K562 (cell line): ENCODE measurements at regions not wholly inside any gene's neighbourhood (a gene's known extent, or its start where the extent isn't known, plus 50 kb on each side); places are given as distances from the start of the nearest gene placed in this dataset.

Source experiments
- ATAC-seq: fragments of 200-7000 bp; cut with Tn5 transposase; 3 replicates; pipeline ENCODE4 v1.9.1; 2020; ENCODE audit warnings: moderate library complexity
- BruUV-seq: library from RNA; stranded (reverse); fragments of 400-500 nt; replicated peaks from 2 replicates; lab custom pipeline; 2021; lab: Mats Ljungman, UMichigan
- CTCF ChIA-PET: fragments of 300-600 bp; formaldehyde crosslinking; extraction: SDS; loops from one replicate; lab custom pipeline; 2021; ENCODE audit warnings: low intra/inter-chr PET ratio; lab: Yijun Ruan, JAX
- POLR2A ChIA-PET: fragments of 300-600, 350-650 bp; sonication (Branson Sonifier 250); formaldehyde crosslinking; extraction: SDS; loops from one replicate; lab custom pipeline; 2021; ENCODE audit warnings: antibody characterized with exemption, inconsistent platforms; lab: Yijun Ruan, JAX
- DNase-seq, 4 experiments: peaks; one replicate each; pipeline versions ENCODE4 v3.0.0 to v3.0.0-alpha.2; 2011 to 2018; ENCODE audit warnings: low spot score in 3 of 4, mixed read lengths in 3 of 4; ENCODE audit errors: extremely low read depth in 1 of 4
- FAIRE-seq: peaks from 2 replicates; lab custom pipeline; 2011; peaks lifted over from hg19 to GRCh38; lab: Jason Lieb, UNC
- H2AFZ ChIP-seq: 2 replicates; pipeline ENCODE4 v1.6.0; 2011; ENCODE audit warnings: low read depth, low read length, control low read depth, inconsistent platforms
- H3K27ac ChIP-seq: fragments of 200-600 bp; 3 replicates; pipeline ENCODE4 v1.8.0; 2011; ENCODE audit warnings: low read depth, mild to moderate bottlenecking, control low read depth, inconsistent platforms, low read length, moderate library complexity, mixed read lengths; ENCODE audit errors: extremely low read depth
- H3K27me3 ChIP-seq, 2 experiments: fragments of 300-600 bp in 1 of 2; 2 replicates in 1 of 2; 3 replicates in 1 of 2; pipeline versions ENCODE4 v1.6.0 to v1.8.0; 2011; ENCODE audit warnings: inconsistent platforms in 2 of 2, low read length in 2 of 2, mild to moderate bottlenecking in 1 of 2, mixed read lengths in 1 of 2, moderate library complexity in 1 of 2; ENCODE audit not compliant: control insufficient read depth in 2 of 2, insufficient read depth in 2 of 2
- H3K36me3 ChIP-seq: fragments of 300-600 bp; 3 replicates; pipeline ENCODE4 v1.8.0; 2011; ENCODE audit warnings: mild to moderate bottlenecking, low read length, inconsistent platforms; ENCODE audit not compliant: control insufficient read depth, insufficient read depth
- H3K4me1 ChIP-seq, 2 experiments: fragments of 200-600 bp in 1 of 2; replicated peaks in 1 of 2; 2 replicates in 1 of 2; 3 replicates in 1 of 2; pipeline versions ENCODE4 v1.5.1 to v1.8.0; 2011; ENCODE audit warnings: inconsistent platforms in 2 of 2, low read length in 2 of 2, mild to moderate bottlenecking in 1 of 2, mixed read lengths in 1 of 2, moderate library complexity in 1 of 2; ENCODE audit not compliant: control insufficient read depth in 2 of 2, insufficient read depth in 2 of 2
- H3K4me2 ChIP-seq: 2 replicates; pipeline ENCODE4 v1.6.1; 2011; ENCODE audit warnings: low read length, control low read depth, inconsistent platforms, mixed read lengths; ENCODE audit not compliant: insufficient read depth
- H3K4me3 ChIP-seq: fragments of 200-600 bp; sonication (generic), shearing (Covaris generic); 2 replicates; pipeline ENCODE4 v1.5.1; 2016; ENCODE audit warnings: control low read depth, inconsistent platforms
- H3K79me2 ChIP-seq: fragments of 200-600 bp; 3 replicates; pipeline ENCODE4 v1.8.0; 2011; ENCODE audit warnings: low read length, inconsistent platforms; ENCODE audit not compliant: control insufficient read depth, insufficient read depth
- H3K9ac ChIP-seq, 2 experiments: 2 replicates each; pipeline versions ENCODE4 v1.6.0 to v1.6.1; 2011; ENCODE audit warnings: low read depth in 2 of 2, low read length in 2 of 2, control low read depth in 1 of 2, inconsistent platforms in 1 of 2, mild to moderate bottlenecking in 1 of 2, mixed read lengths in 1 of 2; ENCODE audit not compliant: insufficient read depth in 1 of 2
- H3K9me1 ChIP-seq: one replicate; pipeline ENCODE4 v1.6.0; 2011; ENCODE audit warnings: inconsistent platforms, mild to moderate bottlenecking, low read length, moderate library complexity; ENCODE audit not compliant: control insufficient read depth, insufficient read depth
- H3K9me3 ChIP-seq: replicated peaks from 2 replicates; pipeline ENCODE4 v1.5.1; 2011; ENCODE audit warnings: low read depth, low read length, inconsistent platforms; ENCODE audit not compliant: control insufficient read depth, insufficient read depth
- H4K20me1 ChIP-seq: replicated peaks from 2 replicates; pipeline ENCODE4 v1.6.1; 2011; ENCODE audit warnings: low read length, inconsistent platforms, mixed read lengths; ENCODE audit not compliant: control insufficient read depth, insufficient read depth
- CEBPZ ChIP-seq: fragments of 150-350 bp; IDR thresholded peaks from 2 replicates; pipeline ENCODE4 v1.6.1; 2014; ENCODE audit warnings: low read depth, mild to moderate bottlenecking, low read length, borderline replicate concordance
- FOXO4 ChIP-seq: fragments of 450-650 bp; formaldehyde crosslinking; IDR thresholded peaks from 2 replicates; pipeline ENCODE4 v1.4.0; 2020; ENCODE audit warnings: mild to moderate bottlenecking, moderate library complexity
- HDAC6 ChIP-seq: IDR thresholded peaks from 2 replicates; pipeline ENCODE4 v1.6.1; 2012; ENCODE audit warnings: low read depth, mild to moderate bottlenecking, control low read depth, inconsistent platforms, low read length, moderate library complexity
- NR1H2 ChIP-seq: sonication (generic); formaldehyde crosslinking; IDR thresholded peaks from 2 replicates; pipeline ENCODE4 v1.4.0; 2020; ENCODE audit warnings: mild to moderate bottlenecking, missing genetic modification reagents
- NUFIP1 ChIP-seq: fragments of 450-650 bp; IDR thresholded peaks from 2 replicates; pipeline ENCODE4 v1.6.1; 2018; ENCODE audit not compliant: partially characterized antibody
- PRDM10 ChIP-seq: fragments of 450-650 bp; IDR thresholded peaks from 2 replicates; pipeline ENCODE4 v1.6.1; 2018; ENCODE audit not compliant: partially characterized antibody
- WGBS: fragments of 100-300 bp; shearing (Covaris generic); methylation state at CpG from one replicate; pipeline ENCODE4 v1.1.6; 2016; ENCODE audit warnings: low coverage, mixed read lengths; ENCODE audit not compliant: insufficient coverage; ENCODE audit errors: missing lambda C conversion rate; 5-methylcytosine and 5-hydroxymethylcytosine counted together
- in situ Hi-C: fragments of 300-500 bp; cut with MboI; formaldehyde crosslinking; loops from 4 replicates; pipeline ENCODE4 v1.15.0; 2018; ENCODE audit warnings: inconsistent platforms, mixed read lengths
- intact Hi-C: fragments of 100-400 bp; cut with micrococcal nuclease; formaldehyde crosslinking; loops from 2 replicates; pipeline ENCODE4 v1.14.2; 2022

GRCh38 chr11:60594998-60595642, 79.9 kb downstream of the MS4A13 start:
- Histone ChIP-seq H3K9ac (no peak overlapping the region), H3K27me3 (no peaks in the 10 kb centered on the region), H3K4me2 (no peak overlapping the region), H3K4me1 (no peaks in the 10 kb centered on the region), H4K20me1 (no peaks in the 10 kb centered on the region), H3K36me3 (no peaks in the 10 kb centered on the region), H3K27ac (no peak overlapping the region), H3K4me3 (no peak overlapping the region), H3K79me2 (no peaks in the 10 kb centered on the region), H2AFZ (no peak overlapping the region), H3K9me3 (no peaks in the 10 kb centered on the region), H3K9me1 (no peaks in the 10 kb centered on the region)
- FAIRE-seq (no peak), DNase-seq (no peak), ATAC-seq (no peak)
- intact Hi-C loops (no loop called here), in situ Hi-C loops (no loop called here)
- no TSS peak for BruUV-seq
- 0% methylated on average over 4 of the region's 4 CpGs for WGBS
- TF ChIP-seq CEBPZ (no peak), HDAC6 (no peak), NUFIP1 (no peak), PRDM10 (no peak), FOXO4 (CRISPR knock-in tag) (no peak), NR1H2 (CRISPR knock-in tag) (no peak)
- ChIA-PET POLR2A (no interaction called here), CTCF (no interaction called here)
